T47D (cell line): ENCODE measurements at regions not wholly inside any gene's neighbourhood (a gene's known extent, or its start where the extent isn't known, plus 50 kb on each side); places are given as distances from the start of the nearest gene placed in this dataset.
"Not testable (repeated sequence)": the region's sequence is repeated elsewhere in the genome, so short reads cannot be mapped to it uniquely, and the experiment has no call there.

Source experiments
- DNase-seq, 2 experiments: peaks; one replicate each; pipeline versions ENCODE4 v3.0.0 to v3.0.0-alpha.2; 2011 to 2012; ENCODE audit warnings: low read depth in 1 of 2, low spot score in 1 of 2
- JUND ChIP-seq: IDR thresholded peaks from 2 replicates; pipeline ENCODE4 v1.6.1; 2012; ENCODE audit warnings: low read depth
- in situ Hi-C: cut with HindIII; loops from 2 replicates; pipeline ENCODE4 v1.10.0; 2016; ENCODE audit warnings: low sequenced_read_pairs, low pct_unique_long_range_greater_than_20kb

- no peak for TF ChIP-seq JUND
- in situ Hi-C loops = no loop called here
- no peak for DNase-seq
Measured at GRCh38 chr15:81056304-81056703, 55.6 kb downstream of the TLNRD1 start.

GRCh38 chr15:81060470-81060869 lies 59.7 kb downstream of the TLNRD1 start:
- no peak for DNase-seq
- no peak for TF ChIP-seq JUND
- in situ Hi-C loops = no loop called here

GRCh38 chr15:81060907-81061306 lies 60.2 kb downstream of the TLNRD1 start:
- no peak for DNase-seq
- TF ChIP-seq JUND = no peak
- in situ Hi-C loops = no loop called here

- DNase-seq = no peak
- TF ChIP-seq JUND = no peak
- in situ Hi-C loops = no loop called here
Measured at GRCh38 chr15:81061490-81062253, 60.9 kb downstream of the TLNRD1 start.

- in situ Hi-C loops = no loop called here
- no peak for DNase-seq
- TF ChIP-seq JUND = no peak
Measured at GRCh38 chr15:81062937-81063336, 62.2 kb downstream of the TLNRD1 start.

- DNase-seq = no peak
- in situ Hi-C loops = no loop called here
- TF ChIP-seq JUND = no peak
Measured at GRCh38 chr15:81064253-81064652, 63.5 kb downstream of the TLNRD1 start.

- DNase-seq, in situ Hi-C loops: not testable (repeated sequence)
Measured at GRCh38 chr15:81067567-81067966, 66.5 kb upstream of the CFAP161 start.

- in situ Hi-C loops = no loop called here
Measured at GRCh38 chr15:81068516-81068915, 65.6 kb upstream of the CFAP161 start.

GRCh38 chr15:81069356-81069755 lies 64.7 kb upstream of the CFAP161 start:
- no peak for DNase-seq
- no peak for TF ChIP-seq JUND
- in situ Hi-C loops = no loop called here

More at GRCh38 chr15:81068516-81068915, 65.6 kb upstream of the CFAP161 start:
- no peak for DNase-seq
- TF ChIP-seq JUND = no peak

- in situ Hi-C loops = no loop called here
- no peak for DNase-seq
- TF ChIP-seq JUND = no peak
Measured at GRCh38 chr15:81069909-81070308, 64.2 kb upstream of the CFAP161 start.

GRCh38 chr15:81071120-81071519 lies 63.0 kb upstream of the CFAP161 start:
- no peak for TF ChIP-seq JUND
- DNase-seq = no peak
- in situ Hi-C loops = no loop called here

GRCh38 chr15:81071705-81072104 lies 62.4 kb upstream of the CFAP161 start:
- DNase-seq = no peak
- no peak for TF ChIP-seq JUND
- in situ Hi-C loops = no loop called here

GRCh38 chr15:81072551-81072950 lies 61.5 kb upstream of the CFAP161 start:
- in situ Hi-C loops = no loop called here
- TF ChIP-seq JUND = no peak
- DNase-seq = peak in 1 of 2 experiments; percentile 3

- in situ Hi-C loops = no loop called here
- no peak for DNase-seq
- no peak for TF ChIP-seq JUND
Measured at GRCh38 chr15:81073801-81074200, 60.3 kb upstream of the CFAP161 start.

- TF ChIP-seq JUND = no peak
- in situ Hi-C loops = no loop called here
- DNase-seq = no peak
Measured at GRCh38 chr15:81074773-81075172, 59.3 kb upstream of the CFAP161 start.
